GM12892 (cell line): ENCODE measurements at regions not wholly inside any gene's neighbourhood (a gene's known extent, or its start where the extent isn't known, plus 50 kb on each side); places are given as distances from the start of the nearest gene placed in this dataset.

ENCODE experiments used
- POLR2A ChIP-seq: IDR thresholded peaks from 2 replicates; pipeline ENCODE4 v1.6.1; 2011; ENCODE audit warnings: low read depth, low read length, control low read depth
- POLR2AphosphoS5 ChIP-seq: IDR thresholded peaks from 2 replicates; pipeline ENCODE4 v1.6.1; 2011; ENCODE audit warnings: low read depth, low read length, control low read depth
- TAF1 ChIP-seq: IDR thresholded peaks from 2 replicates; pipeline ENCODE4 v1.6.1; 2011; ENCODE audit warnings: low read depth, mild to moderate bottlenecking, control low read depth, low read length, borderline replicate concordance

DNA sequence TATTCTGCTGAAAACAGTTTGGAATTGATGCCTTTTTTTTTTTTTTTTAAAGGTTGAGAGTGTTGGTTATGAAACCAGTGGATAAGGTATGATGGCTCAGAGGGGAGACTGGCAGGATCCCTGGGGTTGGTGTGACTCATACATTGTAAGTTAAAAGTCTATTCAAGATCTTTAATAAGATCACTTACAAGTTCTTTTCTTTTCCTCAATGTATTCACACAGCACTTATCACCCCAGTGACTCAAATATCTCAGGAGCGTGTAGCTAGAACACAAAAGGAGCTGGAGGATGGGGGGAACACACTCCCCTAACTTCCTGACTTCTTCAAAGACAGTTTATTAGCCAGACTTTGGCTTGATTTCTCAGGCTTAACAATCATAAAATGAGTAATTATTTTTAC lies 285.3 kb downstream of the SV2B start:
- no peak for TF ChIP-seq POLR2AphosphoS5
- no peak for TF ChIP-seq POLR2A
- no peak for TF ChIP-seq TAF1
